B cell (primary cell): ENCODE measurements at regions not wholly inside any gene's neighbourhood (a gene's known extent, or its start where the extent isn't known, plus 50 kb on each side); places are given as distances from the start of the nearest gene placed in this dataset.

ENCODE experiments used
- EZH2 ChIP-seq: IDR thresholded peaks from 2 replicates; pipeline ENCODE4 v1.6.1; 2012; ENCODE audit warnings: borderline replicate concordance, low read depth, mild to moderate bottlenecking, moderate library complexity, low read length; ENCODE audit not compliant: insufficient read depth, poor library complexity, severe bottlenecking
- TF ChIP-seq, protein P1 (sequence below): fragments of 200-600 bp; IDR thresholded peaks from one replicate; pipeline ENCODE4 v1.8.0; 2022; ENCODE audit warnings: antibody characterized with exemption, mild to moderate bottlenecking

DNA sequence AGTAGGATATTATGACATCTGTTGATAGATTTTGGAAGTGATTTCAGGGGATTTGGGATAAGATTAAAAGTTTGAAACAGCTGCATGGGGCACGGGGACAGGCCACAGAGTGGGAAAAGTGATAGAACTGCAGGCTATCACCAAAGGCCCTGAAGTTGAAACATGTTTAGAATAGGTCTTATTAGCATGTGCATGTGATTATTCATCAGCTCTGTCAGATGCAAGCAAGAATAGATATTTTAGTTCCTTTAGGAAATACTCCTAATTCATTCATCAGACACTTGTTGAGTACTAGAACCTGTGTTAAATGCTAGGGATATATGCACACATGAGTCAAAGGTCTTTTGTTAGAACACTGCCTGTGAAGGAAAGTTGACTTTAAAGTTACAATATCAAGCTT lies 261.2 kb upstream of the MAN1A1 start:
- TF ChIP-seq, protein P1, sequence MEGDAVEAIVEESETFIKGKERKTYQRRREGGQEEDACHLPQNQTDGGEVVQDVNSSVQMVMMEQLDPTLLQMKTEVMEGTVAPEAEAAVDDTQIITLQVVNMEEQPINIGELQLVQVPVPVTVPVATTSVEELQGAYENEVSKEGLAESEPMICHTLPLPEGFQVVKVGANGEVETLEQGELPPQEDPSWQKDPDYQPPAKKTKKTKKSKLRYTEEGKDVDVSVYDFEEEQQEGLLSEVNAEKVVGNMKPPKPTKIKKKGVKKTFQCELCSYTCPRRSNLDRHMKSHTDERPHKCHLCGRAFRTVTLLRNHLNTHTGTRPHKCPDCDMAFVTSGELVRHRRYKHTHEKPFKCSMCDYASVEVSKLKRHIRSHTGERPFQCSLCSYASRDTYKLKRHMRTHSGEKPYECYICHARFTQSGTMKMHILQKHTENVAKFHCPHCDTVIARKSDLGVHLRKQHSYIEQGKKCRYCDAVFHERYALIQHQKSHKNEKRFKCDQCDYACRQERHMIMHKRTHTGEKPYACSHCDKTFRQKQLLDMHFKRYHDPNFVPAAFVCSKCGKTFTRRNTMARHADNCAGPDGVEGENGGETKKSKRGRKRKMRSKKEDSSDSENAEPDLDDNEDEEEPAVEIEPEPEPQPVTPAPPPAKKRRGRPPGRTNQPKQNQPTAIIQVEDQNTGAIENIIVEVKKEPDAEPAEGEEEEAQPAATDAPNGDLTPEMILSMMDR: no peak
- no peak for TF ChIP-seq EZH2
